ENCODE measurements at regions not wholly inside any gene's neighbourhood (a gene's known extent, or its start where the extent isn't known, plus 50 kb on each side); places are given as distances from the start of the nearest gene placed in this dataset.

DNA sequence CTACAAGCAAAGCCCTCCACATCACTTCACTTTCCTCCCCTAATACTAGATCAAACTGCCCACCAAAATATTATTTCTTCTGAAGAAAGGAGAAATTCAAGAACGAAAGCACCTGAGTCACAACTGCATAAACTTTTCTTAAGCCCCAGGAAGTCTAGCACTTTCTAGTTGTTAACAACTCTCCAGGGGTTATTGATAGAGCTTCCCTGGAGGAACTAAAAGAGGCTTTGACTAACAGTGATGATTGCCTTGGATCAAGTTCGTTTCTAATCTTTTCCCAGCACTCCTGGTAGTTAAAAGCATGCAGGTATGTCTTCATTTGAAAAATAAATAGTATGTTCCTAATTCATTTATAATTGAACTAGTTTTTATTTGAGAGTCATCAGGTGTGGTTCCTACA is 917.0 kb downstream of the TUSC7 start:
- no peak for TF ChIP-seq CTCF (IDR thresholded peaks at IDR 0.05; ENCODE audit: low read depth, low read length)
- TF ChIP-seq EZH2phosphoT487 (IDR thresholded peaks at IDR 0.05; ENCODE audit: low read depth), result no peak

All from OCI-LY3 (cell line).